ENCODE measurements at regions not wholly inside any gene's neighbourhood (a gene's known extent, or its start where the extent isn't known, plus 50 kb on each side); places are given as distances from the start of the nearest gene placed in this dataset.

DNA sequence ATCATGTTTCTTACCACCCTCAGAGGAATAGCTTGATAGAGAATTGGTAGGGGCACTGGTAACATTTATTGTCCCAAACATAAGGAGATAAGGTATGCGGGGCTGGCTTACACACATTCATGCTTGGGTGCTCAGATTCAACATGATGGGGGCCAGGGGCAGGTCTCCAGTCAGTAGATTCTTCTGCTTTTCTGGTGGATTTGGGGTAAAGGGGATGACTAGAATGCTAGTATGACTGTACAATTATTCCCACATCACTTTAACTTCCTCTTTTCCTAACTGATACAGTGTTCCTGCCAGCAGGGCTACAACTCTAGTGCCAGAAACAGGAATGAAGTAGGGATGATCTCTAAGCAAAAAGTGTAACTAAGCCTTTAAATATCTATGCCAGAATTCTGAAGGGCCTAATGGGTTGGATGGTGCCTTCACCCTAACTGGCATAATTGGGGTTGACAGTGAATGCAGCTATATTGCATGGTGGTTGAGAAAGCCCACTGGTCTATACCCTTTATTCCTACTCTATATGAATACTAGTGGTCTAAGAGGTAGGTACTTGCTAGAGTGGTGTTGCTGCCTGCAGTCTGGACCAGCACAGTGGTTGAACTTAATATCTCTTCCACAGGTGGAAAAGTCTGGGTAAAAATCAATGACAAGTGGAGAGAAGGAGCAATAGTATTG is 117.4 kb downstream of the IL12A start:
- Histone ChIP-seq H3K27me3 (no peaks in the 10 kb centered on the region), H3K9me3 (no peaks in the 10 kb centered on the region), H3K36me3 (no peaks in the 10 kb centered on the region), H3K4me3 (no peak overlapping the region), H3K27ac (no peak overlapping the region), H3K4me1 (no peaks in the 10 kb centered on the region)
- TF ChIP-seq, protein P1, sequence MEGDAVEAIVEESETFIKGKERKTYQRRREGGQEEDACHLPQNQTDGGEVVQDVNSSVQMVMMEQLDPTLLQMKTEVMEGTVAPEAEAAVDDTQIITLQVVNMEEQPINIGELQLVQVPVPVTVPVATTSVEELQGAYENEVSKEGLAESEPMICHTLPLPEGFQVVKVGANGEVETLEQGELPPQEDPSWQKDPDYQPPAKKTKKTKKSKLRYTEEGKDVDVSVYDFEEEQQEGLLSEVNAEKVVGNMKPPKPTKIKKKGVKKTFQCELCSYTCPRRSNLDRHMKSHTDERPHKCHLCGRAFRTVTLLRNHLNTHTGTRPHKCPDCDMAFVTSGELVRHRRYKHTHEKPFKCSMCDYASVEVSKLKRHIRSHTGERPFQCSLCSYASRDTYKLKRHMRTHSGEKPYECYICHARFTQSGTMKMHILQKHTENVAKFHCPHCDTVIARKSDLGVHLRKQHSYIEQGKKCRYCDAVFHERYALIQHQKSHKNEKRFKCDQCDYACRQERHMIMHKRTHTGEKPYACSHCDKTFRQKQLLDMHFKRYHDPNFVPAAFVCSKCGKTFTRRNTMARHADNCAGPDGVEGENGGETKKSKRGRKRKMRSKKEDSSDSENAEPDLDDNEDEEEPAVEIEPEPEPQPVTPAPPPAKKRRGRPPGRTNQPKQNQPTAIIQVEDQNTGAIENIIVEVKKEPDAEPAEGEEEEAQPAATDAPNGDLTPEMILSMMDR (IDR thresholded peaks at IDR 0.05): no peak
- DNase-seq: no peak
- intact Hi-C loops (cut with DNase I; ENCODE audit: low total_unique reads): no loop called here

DNA sequence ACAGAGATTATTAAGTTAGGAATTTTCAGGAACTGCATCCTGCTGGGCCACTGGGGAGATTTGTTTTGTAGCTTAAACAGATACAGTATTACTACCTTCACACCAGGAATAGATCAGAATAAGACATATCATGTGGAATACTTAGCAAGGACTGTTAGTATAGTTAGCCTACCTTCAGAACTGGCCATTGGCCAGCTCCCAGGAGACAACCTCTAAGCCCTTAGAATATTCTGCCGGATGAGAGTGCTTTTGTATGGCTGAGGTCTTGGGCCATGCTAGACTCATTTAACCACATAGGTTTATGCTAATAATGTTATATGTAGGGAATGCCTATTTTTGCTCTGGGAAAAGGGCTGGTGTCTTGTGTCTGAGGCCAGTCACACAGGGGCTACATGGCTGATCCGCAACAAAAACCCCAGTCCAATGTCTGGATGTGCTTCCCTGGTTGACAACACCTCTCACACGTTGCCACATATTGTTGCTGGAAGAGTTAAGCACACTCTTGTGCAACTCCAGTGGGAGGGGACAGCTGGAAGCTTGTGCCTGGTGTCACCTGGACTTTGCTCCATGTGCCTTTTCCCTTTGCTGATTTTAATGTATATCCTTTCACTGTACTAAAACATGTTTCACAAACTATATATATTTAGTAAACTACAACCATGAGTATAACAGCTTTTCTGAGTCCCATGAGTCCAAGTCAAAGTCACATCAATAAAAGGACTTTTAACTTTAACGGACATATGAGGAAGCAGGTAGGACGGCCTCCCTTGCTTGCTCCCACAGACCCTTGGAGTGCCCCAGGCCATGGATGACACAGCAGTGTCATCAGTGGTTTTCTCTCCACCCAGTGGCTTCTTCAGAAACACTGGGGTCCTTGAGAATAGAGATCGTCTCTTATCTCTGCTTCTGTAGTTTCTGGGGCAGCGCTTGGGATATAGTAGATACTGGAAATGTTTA is 118.0 kb upstream of the C3orf80 start:
- Histone ChIP-seq H3K4me1 (no peaks in the 10 kb centered on the region), H3K27me3 (no peaks in the 10 kb centered on the region), H3K4me3 (no peak overlapping the region), H3K9me3 (no peaks in the 10 kb centered on the region), H3K36me3 (no peaks in the 10 kb centered on the region), H3K27ac (no peak overlapping the region)
- intact Hi-C loops (cut with DNase I; ENCODE audit: low total_unique reads): no loop called here
- no peak for DNase-seq
- TF ChIP-seq, protein P1 (IDR thresholded peaks at IDR 0.05): no peak

DNA sequence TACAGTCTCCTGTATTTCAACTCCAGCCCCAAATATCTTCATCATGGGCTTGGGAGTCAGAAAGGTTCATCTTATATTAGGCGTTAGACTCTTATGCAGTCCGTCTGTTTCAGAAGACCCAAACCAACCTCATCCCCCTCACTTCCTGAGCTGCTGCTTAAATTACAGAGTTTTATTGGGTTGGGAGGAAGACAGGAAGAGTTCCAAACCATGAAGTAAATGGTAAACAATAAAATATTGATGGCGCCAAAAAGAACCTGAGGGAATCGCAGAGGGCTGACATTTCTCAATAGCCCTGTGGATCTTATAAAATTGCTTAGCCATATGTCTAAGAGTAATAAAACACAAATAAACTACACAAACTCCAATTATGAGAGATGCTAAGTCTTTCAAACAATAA is 116.9 kb upstream of the C3orf80 start:
- Histone ChIP-seq H3K36me3 (no peaks in the 10 kb centered on the region), H3K27ac (no peak overlapping the region), H3K4me1 (no peaks in the 10 kb centered on the region), H3K9me3 (no peaks in the 10 kb centered on the region), H3K27me3 (no peaks in the 10 kb centered on the region), H3K4me3 (no peak overlapping the region)
- intact Hi-C loops (cut with DNase I; ENCODE audit: low total_unique reads): no loop called here
- no peak for DNase-seq
- TF ChIP-seq, protein P1 (IDR thresholded peaks at IDR 0.05): no peak

DNA sequence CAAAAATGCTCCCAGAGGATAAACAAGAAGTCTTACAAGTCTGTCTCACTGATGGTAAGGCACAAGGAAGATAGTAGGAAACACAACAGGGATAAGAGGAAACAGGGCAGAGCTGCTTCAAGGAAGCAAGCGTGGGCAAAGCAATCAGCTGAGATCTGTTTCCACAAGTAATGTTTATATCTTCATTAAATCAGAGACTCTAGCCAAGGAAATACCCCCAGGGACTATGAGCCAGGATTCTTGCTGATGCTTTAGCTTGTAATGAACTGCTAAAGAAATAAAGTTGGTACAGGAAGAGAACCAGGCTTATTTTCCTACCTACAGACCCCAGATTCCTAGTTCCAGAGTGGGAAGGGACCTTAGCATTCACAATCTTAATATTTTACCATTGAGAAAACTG is 112.7 kb upstream of the C3orf80 start:
- DNase-seq: no peak
- intact Hi-C loops (cut with DNase I; ENCODE audit: low total_unique reads): no loop called here

DNA sequence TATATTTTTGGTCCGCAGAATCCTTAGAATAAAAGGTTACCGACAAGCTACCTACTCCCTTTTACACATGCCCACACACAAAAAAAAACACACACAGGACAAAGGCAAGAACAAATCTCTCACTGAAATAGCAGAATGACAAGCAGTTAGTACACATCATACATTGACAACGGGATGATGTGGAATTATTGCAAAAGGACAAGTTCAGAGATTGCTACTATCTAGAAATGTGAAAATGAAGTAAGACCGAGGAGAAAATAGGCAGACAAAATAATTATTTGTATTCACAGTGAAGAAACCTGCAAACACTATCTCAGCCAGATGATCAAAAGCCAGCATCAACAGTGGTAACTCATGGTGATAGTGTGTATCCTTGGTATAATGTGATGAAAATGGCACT is 112.2 kb upstream of the C3orf80 start:
- TF ChIP-seq, protein P1 (IDR thresholded peaks at IDR 0.05): no peak
- intact Hi-C loops (cut with DNase I; ENCODE audit: low total_unique reads): no loop called here
- H3K36me3 ChIP-seq: no peaks in the 10 kb centered on the region
- no peaks in the 10 kb centered on the region for H3K27me3 ChIP-seq
- H3K4me1 ChIP-seq: no peaks in the 10 kb centered on the region
- no peak overlapping the region for H3K27ac ChIP-seq
- H3K9me3 ChIP-seq: no peaks in the 10 kb centered on the region
- no peak for DNase-seq
- H3K4me3 ChIP-seq: no peak overlapping the region

More for the DNA sequence above, 112.7 kb upstream of the C3orf80 start:
- H3K36me3 ChIP-seq: no peaks in the 10 kb centered on the region
- H3K4me1 ChIP-seq: no peaks in the 10 kb centered on the region
- TF ChIP-seq, protein P1 (IDR thresholded peaks at IDR 0.05): no peak
- H3K27ac ChIP-seq: no peak overlapping the region
- H3K4me3 ChIP-seq: no peak overlapping the region
- H3K9me3 ChIP-seq: no peaks in the 10 kb centered on the region
- no peaks in the 10 kb centered on the region for H3K27me3 ChIP-seq

Data from tibial artery (tissue), 4 donors.